NCI-H82 (cell line): ENCODE measurements at regions not wholly inside any gene's neighbourhood (a gene's known extent, or its start where the extent isn't known, plus 50 kb on each side); places are given as distances from the start of the nearest gene placed in this dataset.
A peak's percentile ranks its signal among the peaks of the same experiment; 100 is the strongest.
"Not testable (repeated sequence)": the region's sequence is repeated elsewhere in the genome, so short reads cannot be mapped to it uniquely, and the experiment has no call there.

Source experiments
- DNase-seq: peaks from one replicate; lab custom pipeline; 2025; lab: John Stamatoyannopoulos, UW

GRCh38 chr6:132140189-132140588, 189.0 kb upstream of the CCN2 start:
- DNase-seq: no peak

DNA sequence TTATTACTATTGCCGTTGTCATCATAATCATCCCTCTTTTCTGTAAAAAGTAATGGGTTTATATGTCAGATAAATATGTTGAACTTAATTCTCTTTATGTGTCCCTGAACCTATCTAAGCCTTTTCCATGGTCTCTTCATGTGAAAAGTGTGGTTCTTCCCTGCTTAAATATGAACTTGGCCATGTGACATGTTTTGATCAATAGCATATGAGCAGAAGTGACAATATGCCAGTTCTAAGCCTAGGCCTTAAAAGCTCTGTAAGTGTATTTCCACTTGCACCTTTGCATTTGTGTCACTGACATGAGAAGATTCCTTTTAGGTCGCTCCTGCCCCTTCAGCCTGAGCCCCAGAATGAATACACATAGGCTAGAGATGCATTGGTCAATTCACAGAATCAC, 188.4 kb upstream of the CCN2 start:
- no peak for DNase-seq

GRCh38 chr6:132136981-132137380, 185.8 kb upstream of the CCN2 start:
- DNase-seq: no peak

DNA sequence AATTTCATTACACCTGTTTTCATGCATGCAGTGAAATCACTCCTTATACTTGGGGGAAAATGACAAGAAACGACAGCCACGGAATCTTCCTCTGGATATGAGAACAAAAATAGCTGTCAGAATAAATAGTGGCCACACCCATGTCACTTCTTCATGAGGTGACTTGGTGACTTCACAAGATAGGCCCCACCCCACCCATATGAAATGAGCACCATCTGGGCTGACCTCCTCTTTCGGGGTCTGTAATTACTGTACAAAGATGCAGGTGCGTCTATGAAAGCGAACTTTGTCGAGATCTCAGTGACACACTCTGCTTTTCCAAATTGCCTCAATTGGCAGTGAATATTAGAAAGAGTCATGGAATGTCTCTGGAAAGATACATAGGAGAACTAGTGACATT, 184.2 kb upstream of the CCN2 start:
- DNase-seq: no peak

- DNase-seq: no peak
Observed at GRCh38 chr6:132133736-132134445, 182.7 kb upstream of the CCN2 start.

DNA sequence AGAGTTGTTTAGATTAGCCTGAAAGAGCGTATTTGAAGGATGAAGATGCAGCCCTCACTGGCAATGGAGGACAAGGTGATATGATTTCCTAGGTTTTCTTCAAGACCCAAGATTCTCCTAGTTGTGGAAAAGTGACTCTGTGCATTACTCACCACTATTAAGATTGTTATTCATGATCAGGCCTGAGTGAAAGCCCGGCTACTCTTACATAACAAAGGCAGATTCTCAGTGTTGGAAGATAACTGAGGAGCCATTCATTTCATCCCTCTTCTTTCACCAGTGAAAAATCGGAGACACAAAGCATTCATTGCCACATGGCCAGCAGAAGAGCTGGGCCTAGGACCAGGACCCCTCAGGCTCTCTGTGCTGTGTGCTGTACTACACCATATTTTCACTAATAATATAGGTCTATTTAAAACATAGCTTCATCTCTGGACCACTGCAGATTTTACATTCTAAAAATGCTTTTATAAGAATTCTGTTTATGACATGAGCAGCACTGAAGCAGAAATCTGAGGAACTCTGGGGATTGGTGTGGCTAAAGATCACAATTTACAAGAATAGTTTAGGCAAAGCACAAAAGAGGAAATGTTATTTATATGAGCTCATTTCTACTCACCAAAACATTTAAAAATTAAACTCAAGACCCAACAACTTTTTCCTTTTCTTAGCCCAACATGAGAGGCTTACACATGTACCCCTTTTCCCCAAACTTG, 181.9 kb upstream of the CCN2 start:
- no peak for DNase-seq

- DNase-seq: no peak
Observed at GRCh38 chr6:132132422-132132821, 181.2 kb upstream of the CCN2 start.

DNA sequence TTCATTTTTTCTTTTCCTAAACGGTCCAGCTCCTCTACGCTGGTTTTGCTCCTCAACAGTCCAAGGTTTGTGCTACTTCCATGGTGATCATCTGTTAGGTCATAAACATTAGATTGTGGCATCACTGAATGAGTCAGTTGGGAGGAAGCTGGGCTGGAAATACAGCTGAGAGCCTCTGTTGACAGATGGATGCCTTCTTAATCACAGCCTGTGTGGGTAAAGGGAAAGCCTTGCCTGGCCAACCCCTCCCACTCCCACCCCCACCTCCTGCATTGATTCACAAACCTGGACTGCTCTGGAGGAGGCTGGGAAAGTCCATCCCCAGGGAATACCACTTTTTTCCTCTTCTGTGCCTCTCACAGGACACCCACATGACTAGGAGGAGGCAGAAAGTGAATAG, 180.6 kb upstream of the CCN2 start:
- DNase-seq: peak; percentile 11

GRCh38 chr6:132131351-132131750, 180.2 kb upstream of the CCN2 start:
- DNase-seq: no peak

GRCh38 chr6:132130626-132131298, 179.6 kb upstream of the CCN2 start:
- DNase-seq: no peak

- no peak for DNase-seq
Observed at GRCh38 chr6:132128424-132128823, 177.3 kb upstream of the CCN2 start.

GRCh38 chr6:132126150-132126549, 175.0 kb upstream of the CCN2 start:
- no peak for DNase-seq

DNA sequence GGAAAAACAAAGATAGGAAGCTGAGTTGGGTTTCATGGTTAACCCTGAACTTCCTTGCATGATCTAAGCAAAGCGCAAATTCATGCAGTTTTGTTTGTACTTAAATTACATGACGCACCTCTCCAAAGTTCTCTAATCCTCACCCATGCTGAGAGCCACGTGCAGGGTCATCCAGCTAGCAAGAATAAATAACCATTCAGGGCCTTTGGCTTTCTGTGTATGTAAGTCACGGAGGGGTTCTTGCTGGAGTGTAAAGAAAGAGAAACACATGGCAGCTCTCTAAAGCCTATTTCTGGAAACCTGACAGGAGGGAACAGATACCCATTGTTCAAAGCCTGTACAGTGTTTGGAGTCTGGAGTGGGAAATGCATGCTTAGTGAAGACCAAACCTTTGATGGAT, 171.7 kb upstream of the CCN2 start:
- no peak for DNase-seq

GRCh38 chr6:132122176-132122575, 171.0 kb upstream of the CCN2 start:
- no peak for DNase-seq

DNA sequence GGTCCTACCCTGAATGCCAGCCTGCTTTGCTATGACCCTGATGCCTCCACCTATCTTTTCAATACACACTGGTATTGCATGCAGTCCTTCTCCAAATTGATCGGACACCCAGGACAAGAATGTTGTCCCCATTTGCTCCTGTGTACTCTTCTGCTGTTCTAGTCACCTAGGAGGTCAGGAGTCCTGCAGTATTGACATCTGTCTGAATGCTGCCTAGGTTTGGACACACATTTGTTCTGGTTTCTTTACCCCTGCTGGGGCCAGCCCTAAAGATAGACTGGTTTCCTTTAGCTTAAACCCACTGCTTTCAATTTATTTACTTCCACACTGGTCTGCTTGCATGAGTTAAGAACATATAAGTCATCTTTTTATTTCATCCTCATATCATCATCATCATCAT, 167.0 kb upstream of the CCN2 start:
- DNase-seq: no peak

- no peak for DNase-seq
Observed at GRCh38 chr6:132115714-132116366, 164.7 kb upstream of the CCN2 start.

DNA sequence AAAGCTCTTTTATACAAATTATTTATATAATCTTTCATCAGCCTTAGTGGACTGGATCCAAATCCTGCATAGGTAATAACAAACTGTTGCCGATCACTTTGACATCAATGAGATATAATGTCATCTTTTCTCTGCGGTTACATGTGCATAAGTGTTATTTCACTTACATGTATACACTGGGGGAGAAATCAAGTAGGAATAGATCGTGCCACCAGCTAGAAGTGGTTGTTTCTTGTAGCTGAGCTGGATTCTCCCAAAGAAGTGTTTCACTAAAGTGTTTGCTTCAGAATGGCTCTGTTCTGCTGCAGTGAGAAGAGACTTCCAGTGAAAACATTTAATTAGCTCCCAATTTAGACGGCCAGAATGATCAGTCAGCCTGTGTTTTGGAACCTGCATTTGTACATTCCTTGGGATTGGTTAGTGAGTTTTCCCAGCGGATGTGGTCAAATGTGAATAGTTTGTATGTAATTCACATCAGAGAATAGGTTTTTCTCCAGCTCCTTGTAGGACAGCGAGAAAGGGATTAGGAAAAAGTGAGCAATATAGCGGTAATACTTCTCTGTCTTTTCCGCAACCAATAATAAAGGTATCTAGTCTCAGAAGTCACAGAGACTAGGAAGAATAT, 163.1 kb upstream of the CCN2 start:
- DNase-seq: no peak

DNA sequence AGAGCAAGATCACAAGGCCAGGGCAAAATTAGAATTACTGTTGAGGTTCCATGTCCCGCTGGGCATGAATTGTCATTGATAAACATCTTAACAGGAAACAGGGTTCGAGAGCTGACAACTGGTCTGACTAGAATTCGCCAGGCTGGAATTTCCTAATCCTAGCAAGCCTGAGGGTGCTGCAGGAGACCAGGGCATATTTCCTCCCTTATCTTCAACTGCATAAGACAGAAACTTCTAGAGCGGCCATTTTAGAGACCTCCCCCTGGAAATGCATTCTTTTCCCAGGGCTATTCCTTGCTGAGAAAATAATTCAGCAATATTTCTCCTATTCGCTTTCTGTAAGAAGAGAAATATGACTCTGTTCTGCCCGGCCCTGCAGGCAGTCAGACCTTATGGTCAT, 158.6 kb upstream of the CCN2 start:
- DNase-seq: not testable (repeated sequence)

GRCh38 chr6:132107896-132108295, 156.7 kb upstream of the CCN2 start:
- DNase-seq: no peak

DNA sequence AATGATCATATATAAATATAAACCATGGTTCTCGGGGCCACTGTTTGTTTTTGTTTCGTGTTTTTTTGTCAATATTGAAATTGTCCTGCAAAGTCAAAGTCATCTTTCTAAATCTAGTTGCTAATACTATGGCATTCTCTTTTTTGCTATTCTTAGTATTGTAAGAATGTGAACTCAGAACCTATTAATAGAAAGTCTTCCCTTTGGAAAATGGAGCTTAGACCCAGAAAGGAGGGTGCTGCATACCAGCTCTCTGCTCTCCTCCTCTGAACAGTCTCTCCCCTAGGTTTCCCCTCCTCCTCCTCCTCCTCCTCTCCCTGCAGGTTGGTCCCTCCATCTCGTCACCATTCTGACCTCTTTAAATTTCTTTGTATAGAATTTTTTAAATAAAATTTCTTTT, 150.4 kb upstream of the CCN2 start:
- no peak for DNase-seq

- DNase-seq: no peak
Observed at GRCh38 chr6:132100388-132100990, 149.3 kb upstream of the CCN2 start.

GRCh38 chr6:132096996-132097395, 145.8 kb upstream of the CCN2 start:
- no peak for DNase-seq
